ENCODE measurements at regions not wholly inside any gene's neighbourhood (a gene's known extent, or its start where the extent isn't known, plus 50 kb on each side); places are given as distances from the start of the nearest gene placed in this dataset.

DNA sequence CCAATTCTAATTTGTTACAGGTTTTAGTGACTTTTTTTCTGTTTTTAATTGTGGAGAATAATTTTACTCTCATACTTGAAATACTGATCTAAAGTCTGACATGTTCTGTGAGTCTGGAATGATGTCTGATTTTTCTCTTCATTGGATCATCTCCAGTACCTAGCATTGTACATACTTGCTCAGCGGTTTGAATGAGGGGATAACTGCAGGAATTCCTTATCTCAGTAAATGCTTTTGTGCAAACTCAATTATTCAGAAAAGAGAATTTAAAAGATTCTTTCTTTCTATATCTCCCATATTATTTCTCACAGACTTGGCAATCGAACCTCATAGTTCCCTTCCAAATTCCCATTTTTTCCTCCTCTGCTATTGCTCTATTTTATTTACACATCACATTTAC, 397.9 kb upstream of the SGCD start:
- TF ChIP-seq, protein P1, sequence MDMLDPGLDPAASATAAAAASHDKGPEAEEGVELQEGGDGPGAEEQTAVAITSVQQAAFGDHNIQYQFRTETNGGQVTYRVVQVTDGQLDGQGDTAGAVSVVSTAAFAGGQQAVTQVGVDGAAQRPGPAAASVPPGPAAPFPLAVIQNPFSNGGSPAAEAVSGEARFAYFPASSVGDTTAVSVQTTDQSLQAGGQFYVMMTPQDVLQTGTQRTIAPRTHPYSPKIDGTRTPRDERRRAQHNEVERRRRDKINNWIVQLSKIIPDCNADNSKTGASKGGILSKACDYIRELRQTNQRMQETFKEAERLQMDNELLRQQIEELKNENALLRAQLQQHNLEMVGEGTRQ (CRISPR knock-in tag; IDR thresholded peaks at IDR 0.05): no peak
- TF ChIP-seq, protein P2, sequence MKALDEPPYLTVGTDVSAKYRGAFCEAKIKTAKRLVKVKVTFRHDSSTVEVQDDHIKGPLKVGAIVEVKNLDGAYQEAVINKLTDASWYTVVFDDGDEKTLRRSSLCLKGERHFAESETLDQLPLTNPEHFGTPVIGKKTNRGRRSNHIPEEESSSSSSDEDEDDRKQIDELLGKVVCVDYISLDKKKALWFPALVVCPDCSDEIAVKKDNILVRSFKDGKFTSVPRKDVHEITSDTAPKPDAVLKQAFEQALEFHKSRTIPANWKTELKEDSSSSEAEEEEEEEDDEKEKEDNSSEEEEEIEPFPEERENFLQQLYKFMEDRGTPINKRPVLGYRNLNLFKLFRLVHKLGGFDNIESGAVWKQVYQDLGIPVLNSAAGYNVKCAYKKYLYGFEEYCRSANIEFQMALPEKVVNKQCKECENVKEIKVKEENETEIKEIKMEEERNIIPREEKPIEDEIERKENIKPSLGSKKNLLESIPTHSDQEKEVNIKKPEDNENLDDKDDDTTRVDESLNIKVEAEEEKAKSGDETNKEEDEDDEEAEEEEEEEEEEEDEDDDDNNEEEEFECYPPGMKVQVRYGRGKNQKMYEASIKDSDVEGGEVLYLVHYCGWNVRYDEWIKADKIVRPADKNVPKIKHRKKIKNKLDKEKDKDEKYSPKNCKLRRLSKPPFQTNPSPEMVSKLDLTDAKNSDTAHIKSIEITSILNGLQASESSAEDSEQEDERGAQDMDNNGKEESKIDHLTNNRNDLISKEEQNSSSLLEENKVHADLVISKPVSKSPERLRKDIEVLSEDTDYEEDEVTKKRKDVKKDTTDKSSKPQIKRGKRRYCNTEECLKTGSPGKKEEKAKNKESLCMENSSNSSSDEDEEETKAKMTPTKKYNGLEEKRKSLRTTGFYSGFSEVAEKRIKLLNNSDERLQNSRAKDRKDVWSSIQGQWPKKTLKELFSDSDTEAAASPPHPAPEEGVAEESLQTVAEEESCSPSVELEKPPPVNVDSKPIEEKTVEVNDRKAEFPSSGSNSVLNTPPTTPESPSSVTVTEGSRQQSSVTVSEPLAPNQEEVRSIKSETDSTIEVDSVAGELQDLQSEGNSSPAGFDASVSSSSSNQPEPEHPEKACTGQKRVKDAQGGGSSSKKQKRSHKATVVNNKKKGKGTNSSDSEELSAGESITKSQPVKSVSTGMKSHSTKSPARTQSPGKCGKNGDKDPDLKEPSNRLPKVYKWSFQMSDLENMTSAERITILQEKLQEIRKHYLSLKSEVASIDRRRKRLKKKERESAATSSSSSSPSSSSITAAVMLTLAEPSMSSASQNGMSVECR (CRISPR knock-in tag; IDR thresholded peaks at IDR 0.05; ENCODE audit: borderline replicate concordance): no peak
- TF ChIP-seq NR3C1 (CRISPR knock-in tag; conservative IDR thresholded peaks at IDR 0.05; ENCODE audit: low read depth): no peak
- TF ChIP-seq ZNF121 (CRISPR knock-in tag; IDR thresholded peaks at IDR 0.05): no peak
- TF ChIP-seq, protein P3, sequence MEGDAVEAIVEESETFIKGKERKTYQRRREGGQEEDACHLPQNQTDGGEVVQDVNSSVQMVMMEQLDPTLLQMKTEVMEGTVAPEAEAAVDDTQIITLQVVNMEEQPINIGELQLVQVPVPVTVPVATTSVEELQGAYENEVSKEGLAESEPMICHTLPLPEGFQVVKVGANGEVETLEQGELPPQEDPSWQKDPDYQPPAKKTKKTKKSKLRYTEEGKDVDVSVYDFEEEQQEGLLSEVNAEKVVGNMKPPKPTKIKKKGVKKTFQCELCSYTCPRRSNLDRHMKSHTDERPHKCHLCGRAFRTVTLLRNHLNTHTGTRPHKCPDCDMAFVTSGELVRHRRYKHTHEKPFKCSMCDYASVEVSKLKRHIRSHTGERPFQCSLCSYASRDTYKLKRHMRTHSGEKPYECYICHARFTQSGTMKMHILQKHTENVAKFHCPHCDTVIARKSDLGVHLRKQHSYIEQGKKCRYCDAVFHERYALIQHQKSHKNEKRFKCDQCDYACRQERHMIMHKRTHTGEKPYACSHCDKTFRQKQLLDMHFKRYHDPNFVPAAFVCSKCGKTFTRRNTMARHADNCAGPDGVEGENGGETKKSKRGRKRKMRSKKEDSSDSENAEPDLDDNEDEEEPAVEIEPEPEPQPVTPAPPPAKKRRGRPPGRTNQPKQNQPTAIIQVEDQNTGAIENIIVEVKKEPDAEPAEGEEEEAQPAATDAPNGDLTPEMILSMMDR (IDR thresholded peaks at IDR 0.05): no peak
- TF ChIP-seq FOXK1 (CRISPR knock-in tag; IDR thresholded peaks at IDR 0.05): no peak
- TF ChIP-seq NR1H2 (CRISPR knock-in tag; IDR thresholded peaks at IDR 0.05): no peak
- TF ChIP-seq KAT7 (CRISPR knock-in tag; IDR thresholded peaks at IDR 0.05; ENCODE audit: borderline replicate concordance): no peak
- TF ChIP-seq, protein P4, sequence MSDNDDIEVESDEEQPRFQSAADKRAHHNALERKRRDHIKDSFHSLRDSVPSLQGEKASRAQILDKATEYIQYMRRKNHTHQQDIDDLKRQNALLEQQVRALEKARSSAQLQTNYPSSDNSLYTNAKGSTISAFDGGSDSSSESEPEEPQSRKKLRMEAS (CRISPR knock-in tag; IDR thresholded peaks at IDR 0.05): no peak
- TF ChIP-seq, protein P5, sequence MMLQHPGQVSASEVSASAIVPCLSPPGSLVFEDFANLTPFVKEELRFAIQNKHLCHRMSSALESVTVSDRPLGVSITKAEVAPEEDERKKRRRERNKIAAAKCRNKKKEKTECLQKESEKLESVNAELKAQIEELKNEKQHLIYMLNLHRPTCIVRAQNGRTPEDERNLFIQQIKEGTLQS (CRISPR knock-in tag; conservative IDR thresholded peaks at IDR 0.05): no peak
- no peak for TF ChIP-seq ELF4 (CRISPR knock-in tag; IDR thresholded peaks at IDR 0.05; ENCODE audit: low read depth)
- TF ChIP-seq, protein P6, sequence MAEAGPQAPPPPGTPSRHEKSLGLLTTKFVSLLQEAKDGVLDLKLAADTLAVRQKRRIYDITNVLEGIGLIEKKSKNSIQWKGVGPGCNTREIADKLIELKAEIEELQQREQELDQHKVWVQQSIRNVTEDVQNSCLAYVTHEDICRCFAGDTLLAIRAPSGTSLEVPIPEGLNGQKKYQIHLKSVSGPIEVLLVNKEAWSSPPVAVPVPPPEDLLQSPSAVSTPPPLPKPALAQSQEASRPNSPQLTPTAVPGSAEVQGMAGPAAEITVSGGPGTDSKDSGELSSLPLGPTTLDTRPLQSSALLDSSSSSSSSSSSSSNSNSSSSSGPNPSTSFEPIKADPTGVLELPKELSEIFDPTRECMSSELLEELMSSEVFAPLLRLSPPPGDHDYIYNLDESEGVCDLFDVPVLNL (CRISPR knock-in tag; IDR thresholded peaks at IDR 0.05; ENCODE audit: borderline replicate concordance, low read depth): no peak
- no peak for TF ChIP-seq CREB1 (CRISPR knock-in tag; IDR thresholded peaks at IDR 0.05)
- no peak for TF ChIP-seq JUN (CRISPR knock-in tag; IDR thresholded peaks at IDR 0.05)
